Psoas muscle (tissue), 7 donors: ENCODE measurements at regions not wholly inside any gene's neighbourhood (a gene's known extent, or its start where the extent isn't known, plus 50 kb on each side); places are given as distances from the start of the nearest gene placed in this dataset.

Experiments used
- ATAC-seq, 4 donors: fragments of 200-7000 bp; cut with Tn5 transposase; one replicate each; pipeline ENCODE4 v1.9.1; 2020; ENCODE audit warnings: moderate library complexity in 3 of 4, mild to moderate bottlenecking in 2 of 4
- DNase-seq, 2 donors: peaks; one replicate each; pipeline ENCODE4 v3.0.0-alpha.2; 2020
- H3K27ac ChIP-seq: fragments of 200-600 bp; one replicate; pipeline ENCODE4 v1.8.0; 2022
- H3K27me3 ChIP-seq, 3 donors: fragments of 200-600 bp in 1 of 3; one replicate each; pipeline versions ENCODE4 v1.6.1 to v1.8.0; 2013 to 2022; ENCODE audit warnings: low read length in 2 of 3, mild to moderate bottlenecking in 2 of 3, moderate library complexity in 1 of 3; ENCODE audit not compliant: insufficient read depth in 3 of 3
- H3K36me3 ChIP-seq, 2 donors: fragments of 200-600 bp in 1 of 2; one replicate each; pipeline versions ENCODE4 v1.6.1 to v1.8.0; 2013 to 2022; ENCODE audit warnings: low read depth in 1 of 2, mild to moderate bottlenecking in 1 of 2, moderate library complexity in 1 of 2; ENCODE audit not compliant: insufficient read depth in 1 of 2
- H3K4me1 ChIP-seq: fragments of 200-600 bp; one replicate; pipeline ENCODE4 v1.8.0; 2022
- H3K4me3 ChIP-seq: fragments of 200-600 bp; one replicate; pipeline ENCODE4 v1.8.0; 2022; ENCODE audit warnings: mild to moderate bottlenecking
- H3K9me3 ChIP-seq: fragments of 200-600 bp; one replicate; pipeline ENCODE4 v1.8.0; 2022
- WGBS, 3 donors: extraction: QIAGEN DNeasy Blood & Tissue Kit; methylation state at CpG; one replicate each; pipeline versions ENCODE4 v1.1.6 to v1.1.7; 2013; 5-methylcytosine and 5-hydroxymethylcytosine counted together
- intact Hi-C, 2 donors: fragments of 100-400 bp; cut with DNase I; formaldehyde crosslinking; loops; one replicate each; pipeline versions ENCODE4 v1.11.0 to v1.14.2; 2022
- TF ChIP-seq, protein P1 (sequence below): fragments of 200-600 bp; IDR thresholded peaks from one replicate; pipeline ENCODE4 v1.8.0; 2022; ENCODE audit warnings: antibody characterized with exemption
- donor health status: healthy with polysubstance abuse.
- donor health status: DM: no; HTN: no; CAD: no; lungs with moderate emphysema.
- donor health status: Bipolar disorder and iron deficiency.
- donor health status: healthy.
- donor health status: DM: yes; HTN: yes; CAD: no.
- donor health status: DM: no; HTN: no; CAD: no.
- donor health status: DM: yes; HTN: yes; CAD: no.

DNA sequence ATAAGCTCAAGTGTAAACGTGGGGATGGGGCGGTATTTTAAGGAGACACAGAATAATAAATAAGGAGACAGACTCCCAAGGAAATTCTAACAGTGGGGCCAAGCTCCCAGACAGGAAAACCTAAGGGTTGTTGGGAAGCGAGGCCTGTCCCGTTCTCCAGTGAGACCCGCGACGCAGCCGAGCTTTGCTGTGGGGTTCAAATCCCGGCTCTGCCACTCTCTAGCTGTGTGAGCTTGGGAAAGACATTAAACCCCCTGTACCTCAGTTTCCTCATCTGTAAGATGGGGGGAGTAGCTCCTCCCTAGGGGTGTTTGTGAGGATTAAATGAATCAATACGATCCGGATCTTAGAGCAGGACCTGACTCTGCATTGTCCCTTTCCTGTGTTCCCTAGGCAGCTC, 106.8 kb downstream of the TRIM29 start:
- TF ChIP-seq, protein P1, sequence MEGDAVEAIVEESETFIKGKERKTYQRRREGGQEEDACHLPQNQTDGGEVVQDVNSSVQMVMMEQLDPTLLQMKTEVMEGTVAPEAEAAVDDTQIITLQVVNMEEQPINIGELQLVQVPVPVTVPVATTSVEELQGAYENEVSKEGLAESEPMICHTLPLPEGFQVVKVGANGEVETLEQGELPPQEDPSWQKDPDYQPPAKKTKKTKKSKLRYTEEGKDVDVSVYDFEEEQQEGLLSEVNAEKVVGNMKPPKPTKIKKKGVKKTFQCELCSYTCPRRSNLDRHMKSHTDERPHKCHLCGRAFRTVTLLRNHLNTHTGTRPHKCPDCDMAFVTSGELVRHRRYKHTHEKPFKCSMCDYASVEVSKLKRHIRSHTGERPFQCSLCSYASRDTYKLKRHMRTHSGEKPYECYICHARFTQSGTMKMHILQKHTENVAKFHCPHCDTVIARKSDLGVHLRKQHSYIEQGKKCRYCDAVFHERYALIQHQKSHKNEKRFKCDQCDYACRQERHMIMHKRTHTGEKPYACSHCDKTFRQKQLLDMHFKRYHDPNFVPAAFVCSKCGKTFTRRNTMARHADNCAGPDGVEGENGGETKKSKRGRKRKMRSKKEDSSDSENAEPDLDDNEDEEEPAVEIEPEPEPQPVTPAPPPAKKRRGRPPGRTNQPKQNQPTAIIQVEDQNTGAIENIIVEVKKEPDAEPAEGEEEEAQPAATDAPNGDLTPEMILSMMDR = no peak
- H3K27ac ChIP-seq = no peak overlapping the region
- DNase-seq (no peak), ATAC-seq (no peak)
- H3K36me3 ChIP-seq = no peaks in the 10 kb centered on the region
- no peaks in the 10 kb centered on the region for H3K9me3 ChIP-seq
- peaks cover 0 to 17% (median 2%) of the 10 kb centered on the region in 3 donors for H3K27me3 ChIP-seq
- intact Hi-C loops = no loop called here
- 87 to 89% (median 89%) methylated on average over 11 of the region's 11 CpGs for WGBS, 3 donors
- H3K4me1 ChIP-seq = no peaks in the 10 kb centered on the region
- no peak overlapping the region for H3K4me3 ChIP-seq

- intact Hi-C loops = no loop called here
- no peaks in the 10 kb centered on the region for H3K4me1 ChIP-seq
- H3K9me3 ChIP-seq = no peaks in the 10 kb centered on the region
- TF ChIP-seq, protein P1 = no peak
- H3K27me3 ChIP-seq = peaks cover 0 to 19% (median 2%) of the 10 kb centered on the region in 3 donors
- no peaks in the 10 kb centered on the region for H3K36me3 ChIP-seq
- DNase-seq (no peak), ATAC-seq (no peak)
- 84 to 90% (median 85%) methylated on average over 4 of the region's 4 CpGs for WGBS, 3 donors
- no peak overlapping the region for H3K4me3 ChIP-seq
- H3K27ac ChIP-seq = no peak overlapping the region
Measured at GRCh38 chr11:120030411-120030810, 107.5 kb downstream of the TRIM29 start.

- DNase-seq (no peak), ATAC-seq (no peak)
- no peaks in the 10 kb centered on the region for H3K36me3 ChIP-seq
- peaks cover 0 to 19% (median 2%) of the 10 kb centered on the region in 3 donors for H3K27me3 ChIP-seq
- H3K4me3 ChIP-seq = no peak overlapping the region
- H3K27ac ChIP-seq = no peak overlapping the region
- H3K9me3 ChIP-seq = no peaks in the 10 kb centered on the region
- TF ChIP-seq, protein P1 = no peak
- intact Hi-C loops = no loop called here
- H3K4me1 ChIP-seq = no peaks in the 10 kb centered on the region
- 89 to 94% (median 92%) methylated on average over 4 of the region's 4 CpGs for WGBS, 3 donors
Measured at GRCh38 chr11:120029321-120029720, 108.6 kb downstream of the TRIM29 start.

DNA sequence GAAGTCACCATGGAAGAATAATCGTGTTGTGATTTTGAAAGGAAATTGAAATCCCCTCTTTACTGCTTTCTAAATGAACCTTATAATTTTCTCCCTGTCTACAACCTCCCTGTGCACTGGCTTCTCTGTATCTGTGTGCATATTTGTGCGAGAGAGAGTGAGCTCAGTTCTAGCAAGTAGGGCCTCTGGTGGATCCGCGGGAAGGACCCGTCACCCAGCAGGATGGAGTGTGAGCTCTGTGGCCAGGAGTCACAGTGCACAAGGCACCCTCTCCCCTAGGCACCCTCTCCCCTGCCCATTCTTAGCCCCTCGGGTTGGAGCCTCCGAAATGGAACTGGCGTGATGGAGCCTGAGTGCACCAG, 109.0 kb downstream of the TRIM29 start:
- ATAC-seq = no peak
- TF ChIP-seq, protein P1 = no peak
- no peak for DNase-seq
- Histone ChIP-seq H3K27me3 (peaks cover 0 to 19% (median 2%) of the 10 kb centered on the region in 3 donors), H3K9me3 (no peaks in the 10 kb centered on the region), H3K4me3 (no peak overlapping the region), H3K36me3 (no peaks in the 10 kb centered on the region), H3K4me1 (no peaks in the 10 kb centered on the region), H3K27ac (no peak overlapping the region)
- intact Hi-C loops = no loop called here
- 86 to 90% (median 90%) methylated on average over 8 of the region's 8 CpGs for WGBS, 3 donors

GRCh38 chr11:120028181-120028896, 109.6 kb downstream of the TRIM29 start:
- no peaks in the 10 kb centered on the region for H3K36me3 ChIP-seq
- H3K9me3 ChIP-seq = no peaks in the 10 kb centered on the region
- ATAC-seq (no peak), DNase-seq (no peak)
- no peaks in the 10 kb centered on the region for H3K4me1 ChIP-seq
- TF ChIP-seq, protein P1 = no peak
- H3K4me3 ChIP-seq = no peak overlapping the region
- 81 to 84% (median 84%) methylated on average over 10 of the region's 10 CpGs for WGBS, 3 donors
- H3K27me3 ChIP-seq = peaks cover 0 to 19% (median 2%) of the 10 kb centered on the region in 3 donors
- intact Hi-C loops = no loop called here
- no peak overlapping the region for H3K27ac ChIP-seq
